CD4-positive, alpha-beta T cell treated with Interleukin-21 for 1 hour (primary cell): ENCODE measurements at regions not wholly inside any gene's neighbourhood (a gene's known extent, or its start where the extent isn't known, plus 50 kb on each side); places are given as distances from the start of the nearest gene placed in this dataset.

Experiments used
- DNase-seq: peaks from one replicate; pipeline ENCODE4 v3.0.0-alpha.2; 2020

- no peak for DNase-seq
Observed at GRCh38 chr9:106625259-106625789, 237.6 kb upstream of the ZNF462 start.

GRCh38 chr9:106626936-106627335 lies 236.0 kb upstream of the ZNF462 start:
- no peak for DNase-seq

GRCh38 chr9:106632621-106633020 lies 230.3 kb upstream of the ZNF462 start:
- no peak for DNase-seq

GRCh38 chr9:106634183-106634582 lies 228.8 kb upstream of the ZNF462 start:
- DNase-seq: no peak

GRCh38 chr9:106634641-106635040 lies 228.3 kb upstream of the ZNF462 start:
- DNase-seq: no peak

- DNase-seq: no peak
Observed at GRCh38 chr9:106637486-106637885, 225.5 kb upstream of the ZNF462 start.

- no peak for DNase-seq
Observed at GRCh38 chr9:106639873-106640568, 222.9 kb upstream of the ZNF462 start.

GRCh38 chr9:106643211-106643930 lies 219.6 kb upstream of the ZNF462 start:
- no peak for DNase-seq

- DNase-seq: no peak
Observed at GRCh38 chr9:106644661-106645060, 218.3 kb upstream of the ZNF462 start.

GRCh38 chr9:106648799-106649198 lies 214.2 kb upstream of the ZNF462 start:
- no peak for DNase-seq

- DNase-seq: no peak
Observed at GRCh38 chr9:106649664-106650063, 213.3 kb upstream of the ZNF462 start.

GRCh38 chr9:106653213-106653612 lies 209.8 kb upstream of the ZNF462 start:
- DNase-seq: no peak

GRCh38 chr9:106655966-106656365 lies 207.0 kb upstream of the ZNF462 start:
- no peak for DNase-seq

- no peak for DNase-seq
Observed at GRCh38 chr9:106657926-106658325, 205.0 kb upstream of the ZNF462 start.

- no peak for DNase-seq
Observed at GRCh38 chr9:106668534-106668933, 194.4 kb upstream of the ZNF462 start.

GRCh38 chr9:106669835-106670234 lies 193.1 kb upstream of the ZNF462 start:
- no peak for DNase-seq

- DNase-seq: no peak
Observed at GRCh38 chr9:106670418-106670817, 192.5 kb upstream of the ZNF462 start.

- no peak for DNase-seq
Observed at GRCh38 chr9:106675780-106676179, 187.2 kb upstream of the ZNF462 start.

- DNase-seq: no peak
Observed at GRCh38 chr9:106677374-106677773, 185.6 kb upstream of the ZNF462 start.

GRCh38 chr9:106677830-106678229 lies 185.1 kb upstream of the ZNF462 start:
- DNase-seq: no peak

GRCh38 chr9:106678273-106678672 lies 184.7 kb upstream of the ZNF462 start:
- DNase-seq: no peak

GRCh38 chr9:106682420-106682819 lies 180.5 kb upstream of the ZNF462 start:
- no peak for DNase-seq

GRCh38 chr9:106683454-106683853 lies 179.5 kb upstream of the ZNF462 start:
- DNase-seq: no peak

- no peak for DNase-seq
Observed at GRCh38 chr9:106684940-106685695, 177.8 kb upstream of the ZNF462 start.
